GM19035 (cell line): ENCODE measurements at regions not wholly inside any gene's neighbourhood (a gene's known extent, or its start where the extent isn't known, plus 50 kb on each side); places are given as distances from the start of the nearest gene placed in this dataset.

ENCODE experiments used
- ATAC-seq: cut with Tn5 transposase; IDR thresholded peaks from one replicate; pipeline ENCODE4 v1.9.1; 2021; ENCODE audit not compliant: unreplicated experiment

- no peak for ATAC-seq
These were observed 61.3 kb upstream of the CARMIL1 start for GRCh38 chr6:25217829-25218228.

- ATAC-seq: no peak
These were observed 60.8 kb upstream of the CARMIL1 start for GRCh38 chr6:25218346-25218745.

GRCh38 chr6:25219216-25219916 is 59.8 kb upstream of the CARMIL1 start:
- no peak for ATAC-seq

- ATAC-seq: no peak
These were observed 59.3 kb upstream of the CARMIL1 start for GRCh38 chr6:25219917-25220278.

- no peak for ATAC-seq
These were observed 58.3 kb upstream of the CARMIL1 start for GRCh38 chr6:25220857-25221256.

GRCh38 chr6:25222006-25222678 is 57.0 kb upstream of the CARMIL1 start:
- no peak for ATAC-seq

GRCh38 chr6:25223490-25223991 is 55.6 kb upstream of the CARMIL1 start:
- ATAC-seq: peak; percentile 71

GRCh38 chr6:25224242-25224641 is 54.9 kb upstream of the CARMIL1 start:
- no peak for ATAC-seq

GRCh38 chr6:25227854-25228253 is 51.3 kb upstream of the CARMIL1 start:
- ATAC-seq: no peak
